GM12872 (cell line): ENCODE measurements at regions not wholly inside any gene's neighbourhood (a gene's known extent, or its start where the extent isn't known, plus 50 kb on each side); places are given as distances from the start of the nearest gene placed in this dataset.

Source experiments
- TF ChIP-seq, protein P1 (sequence below): IDR thresholded peaks from 3 replicates; pipeline ENCODE4 v1.5.1; 2011; ENCODE audit warnings: low read depth, mild to moderate bottlenecking, low read length, moderate library complexity; ENCODE audit not compliant: insufficient read depth

DNA sequence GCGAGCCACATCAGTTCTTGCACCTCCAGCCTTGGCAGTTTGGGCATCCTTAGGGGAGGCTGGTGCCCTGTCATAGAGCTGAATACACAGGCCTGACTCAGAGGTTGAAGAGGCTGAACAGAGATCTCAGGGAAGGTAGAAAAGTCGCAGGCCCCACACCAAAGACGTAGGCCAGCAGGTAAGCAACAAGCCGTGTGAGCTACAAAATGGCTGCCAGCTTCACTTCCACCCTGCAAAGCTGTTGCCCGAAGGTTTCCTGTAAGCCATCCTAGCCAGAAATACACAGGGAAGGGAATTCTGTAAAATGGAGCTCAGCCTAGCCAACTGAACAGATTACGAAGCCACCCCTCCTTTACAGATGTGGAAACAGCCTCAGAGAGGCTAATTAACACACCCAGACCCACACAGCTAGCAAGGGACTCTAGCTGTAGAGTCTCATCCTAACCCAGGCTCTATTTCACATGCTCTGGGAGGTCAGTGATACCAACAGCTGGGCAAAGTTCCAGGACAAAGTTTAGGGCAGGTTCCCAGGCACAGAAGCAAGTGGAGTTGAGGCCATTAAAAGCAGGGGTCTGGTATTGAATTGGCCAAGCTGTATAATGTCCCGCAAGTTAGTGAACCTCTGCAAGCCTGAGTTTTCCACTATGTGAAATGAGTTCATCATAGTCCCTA lies 66.3 kb upstream of the RASGRF1 start:
- TF ChIP-seq, protein P1, sequence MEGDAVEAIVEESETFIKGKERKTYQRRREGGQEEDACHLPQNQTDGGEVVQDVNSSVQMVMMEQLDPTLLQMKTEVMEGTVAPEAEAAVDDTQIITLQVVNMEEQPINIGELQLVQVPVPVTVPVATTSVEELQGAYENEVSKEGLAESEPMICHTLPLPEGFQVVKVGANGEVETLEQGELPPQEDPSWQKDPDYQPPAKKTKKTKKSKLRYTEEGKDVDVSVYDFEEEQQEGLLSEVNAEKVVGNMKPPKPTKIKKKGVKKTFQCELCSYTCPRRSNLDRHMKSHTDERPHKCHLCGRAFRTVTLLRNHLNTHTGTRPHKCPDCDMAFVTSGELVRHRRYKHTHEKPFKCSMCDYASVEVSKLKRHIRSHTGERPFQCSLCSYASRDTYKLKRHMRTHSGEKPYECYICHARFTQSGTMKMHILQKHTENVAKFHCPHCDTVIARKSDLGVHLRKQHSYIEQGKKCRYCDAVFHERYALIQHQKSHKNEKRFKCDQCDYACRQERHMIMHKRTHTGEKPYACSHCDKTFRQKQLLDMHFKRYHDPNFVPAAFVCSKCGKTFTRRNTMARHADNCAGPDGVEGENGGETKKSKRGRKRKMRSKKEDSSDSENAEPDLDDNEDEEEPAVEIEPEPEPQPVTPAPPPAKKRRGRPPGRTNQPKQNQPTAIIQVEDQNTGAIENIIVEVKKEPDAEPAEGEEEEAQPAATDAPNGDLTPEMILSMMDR = no peak

DNA sequence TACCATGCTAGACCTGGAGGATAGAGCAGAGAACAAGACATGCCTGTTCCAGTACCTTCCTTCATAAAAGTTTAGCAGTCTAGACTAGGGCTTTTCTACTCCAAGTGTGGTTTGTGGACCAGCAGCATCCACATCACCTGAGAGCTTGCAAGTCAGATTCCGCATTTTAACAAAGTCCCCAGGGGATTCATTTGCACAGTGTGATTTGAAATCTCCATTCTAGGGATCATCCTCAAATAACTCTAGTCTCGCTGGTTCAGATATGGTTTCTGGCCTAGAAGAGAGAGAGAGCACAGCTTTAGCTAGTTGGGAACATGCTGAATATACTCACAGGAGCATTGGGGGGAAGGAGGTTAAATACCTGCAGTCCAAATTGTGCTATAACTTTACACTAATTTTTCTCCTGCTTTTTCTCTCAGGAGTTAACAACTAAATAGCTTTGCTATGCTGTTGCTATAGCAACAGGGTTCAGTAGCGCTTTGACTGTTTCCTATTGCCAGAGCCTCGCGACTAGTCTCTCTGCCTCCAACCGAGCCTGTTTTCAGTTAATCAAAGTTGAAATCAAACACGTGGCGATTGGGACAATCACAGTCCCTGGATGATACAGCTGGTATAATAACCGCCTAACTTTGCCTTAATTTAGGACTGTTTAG lies 64.0 kb upstream of the RASGRF1 start:
- TF ChIP-seq, protein P1 = no peak

DNA sequence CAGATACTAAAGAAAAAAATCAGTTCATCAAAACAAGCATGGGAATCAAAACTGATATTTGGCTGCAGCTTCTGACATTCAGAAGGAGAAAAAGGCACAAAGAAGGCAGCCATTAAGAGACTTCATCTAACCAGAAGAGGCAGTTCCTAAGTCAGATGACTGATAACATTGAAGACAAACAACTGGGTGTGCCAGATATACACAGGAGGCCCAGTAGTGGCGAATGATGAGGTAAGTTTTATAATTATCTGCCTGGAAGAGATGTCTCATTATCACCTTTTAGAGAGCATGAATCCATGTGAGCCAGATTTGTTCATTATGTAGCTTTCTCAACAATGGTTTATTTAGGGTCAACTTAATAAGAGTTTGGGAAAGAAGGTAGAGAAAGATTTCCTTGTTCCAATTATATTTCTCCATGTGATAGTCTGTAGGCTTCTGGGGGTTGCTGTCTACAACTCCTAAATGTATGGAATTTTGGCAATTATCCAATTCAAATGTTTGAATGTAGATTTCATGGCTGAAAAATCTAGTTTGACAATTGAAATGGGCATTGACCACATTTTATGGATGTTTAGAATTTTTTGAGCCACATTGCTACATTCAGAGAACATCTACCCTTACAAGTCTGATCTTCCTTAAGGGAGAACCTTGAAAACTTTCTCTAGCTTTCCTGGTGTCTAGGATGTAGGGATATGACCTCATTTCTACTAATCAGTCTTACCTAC lies 50.4 kb upstream of the RASGRF1 start:
- TF ChIP-seq, protein P1 = no peak
